Right lobe of liver (tissue), 4 donors: ENCODE measurements at regions not wholly inside any gene's neighbourhood (a gene's known extent, or its start where the extent isn't known, plus 50 kb on each side); places are given as distances from the start of the nearest gene placed in this dataset.

ENCODE experiments used
- CTCF ChIP-seq, 4 donors: fragments of 200-600 bp in 3 of 4; fragments of 450-650 bp in 1 of 4; IDR thresholded peaks; one replicate each; pipeline versions ENCODE4 v1.5.1 to v1.8.0; 2016 to 2022; ENCODE audit warnings: antibody characterized with exemption in 4 of 4, mild to moderate bottlenecking in 2 of 4
- POLR2A ChIP-seq: fragments of 450-650 bp; IDR thresholded peaks from one replicate; pipeline ENCODE4 v1.6.1; 2017; ENCODE audit warnings: antibody characterized with exemption, mild to moderate bottlenecking
- donor health status: DM: no; HTN: no; CAD: no.
- donor health status: DM: no; HTN: no; CAD: no.
- donor health status: DM: no; HTN: yes; CAD: no.

- TF ChIP-seq CTCF (IDR thresholded peaks at IDR 0.05), result no peak
- TF ChIP-seq POLR2A, result no peak
Measured at GRCh38 chr3:76889911-76890310, 150.0 kb upstream of the ROBO2 start.
